OCI-LY1 (cell line): ENCODE measurements at regions not wholly inside any gene's neighbourhood (a gene's known extent, or its start where the extent isn't known, plus 50 kb on each side); places are given as distances from the start of the nearest gene placed in this dataset.

Source experiments
- EZH2 ChIP-seq: fragments of 200-600 bp; sonication (generic), shearing (Covaris generic); IDR thresholded peaks from 2 replicates; pipeline ENCODE4 v1.8.0; 2017; ENCODE audit warnings: borderline replicate concordance, mixed run types, mild to moderate bottlenecking, antibody characterized with exemption, low read length, moderate library complexity, mixed read lengths
- TF ChIP-seq, protein P1 (sequence below): fragments of 200-600 bp; sonication (generic), shearing (Covaris generic); IDR thresholded peaks from 2 replicates; pipeline ENCODE4 v1.5.1; 2017; ENCODE audit warnings: mild to moderate bottlenecking, antibody characterized with exemption, low read length, moderate library complexity, mixed read lengths

DNA sequence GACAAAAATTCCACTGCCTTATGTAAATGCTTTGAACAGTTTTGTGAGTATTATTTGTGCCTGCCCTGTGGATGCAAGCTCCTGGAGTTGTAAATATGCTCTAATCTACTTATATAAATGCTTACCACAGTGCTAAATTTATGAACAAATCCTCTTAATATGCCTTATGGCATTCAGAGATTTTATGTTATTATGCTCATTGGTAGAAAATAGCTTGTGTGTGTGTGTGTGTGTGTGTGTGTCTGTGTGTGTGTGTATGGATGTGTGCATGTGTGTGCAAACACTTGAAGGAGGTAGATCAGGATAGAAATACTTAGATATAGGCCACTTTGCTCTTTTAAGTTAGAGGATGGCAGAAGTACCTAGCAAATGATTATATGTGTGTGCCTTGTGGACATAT, 253.9 kb downstream of the TAF11L14 start:
- TF ChIP-seq, protein P1, sequence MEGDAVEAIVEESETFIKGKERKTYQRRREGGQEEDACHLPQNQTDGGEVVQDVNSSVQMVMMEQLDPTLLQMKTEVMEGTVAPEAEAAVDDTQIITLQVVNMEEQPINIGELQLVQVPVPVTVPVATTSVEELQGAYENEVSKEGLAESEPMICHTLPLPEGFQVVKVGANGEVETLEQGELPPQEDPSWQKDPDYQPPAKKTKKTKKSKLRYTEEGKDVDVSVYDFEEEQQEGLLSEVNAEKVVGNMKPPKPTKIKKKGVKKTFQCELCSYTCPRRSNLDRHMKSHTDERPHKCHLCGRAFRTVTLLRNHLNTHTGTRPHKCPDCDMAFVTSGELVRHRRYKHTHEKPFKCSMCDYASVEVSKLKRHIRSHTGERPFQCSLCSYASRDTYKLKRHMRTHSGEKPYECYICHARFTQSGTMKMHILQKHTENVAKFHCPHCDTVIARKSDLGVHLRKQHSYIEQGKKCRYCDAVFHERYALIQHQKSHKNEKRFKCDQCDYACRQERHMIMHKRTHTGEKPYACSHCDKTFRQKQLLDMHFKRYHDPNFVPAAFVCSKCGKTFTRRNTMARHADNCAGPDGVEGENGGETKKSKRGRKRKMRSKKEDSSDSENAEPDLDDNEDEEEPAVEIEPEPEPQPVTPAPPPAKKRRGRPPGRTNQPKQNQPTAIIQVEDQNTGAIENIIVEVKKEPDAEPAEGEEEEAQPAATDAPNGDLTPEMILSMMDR, result no peak
- no peak for TF ChIP-seq EZH2
